ENCODE measurements at regions not wholly inside any gene's neighbourhood (a gene's known extent, or its start where the extent isn't known, plus 50 kb on each side); places are given as distances from the start of the nearest gene placed in this dataset.
"Not testable (repeated sequence)": the region's sequence is repeated elsewhere in the genome, so short reads cannot be mapped to it uniquely, and the experiment has no call there.

DNA sequence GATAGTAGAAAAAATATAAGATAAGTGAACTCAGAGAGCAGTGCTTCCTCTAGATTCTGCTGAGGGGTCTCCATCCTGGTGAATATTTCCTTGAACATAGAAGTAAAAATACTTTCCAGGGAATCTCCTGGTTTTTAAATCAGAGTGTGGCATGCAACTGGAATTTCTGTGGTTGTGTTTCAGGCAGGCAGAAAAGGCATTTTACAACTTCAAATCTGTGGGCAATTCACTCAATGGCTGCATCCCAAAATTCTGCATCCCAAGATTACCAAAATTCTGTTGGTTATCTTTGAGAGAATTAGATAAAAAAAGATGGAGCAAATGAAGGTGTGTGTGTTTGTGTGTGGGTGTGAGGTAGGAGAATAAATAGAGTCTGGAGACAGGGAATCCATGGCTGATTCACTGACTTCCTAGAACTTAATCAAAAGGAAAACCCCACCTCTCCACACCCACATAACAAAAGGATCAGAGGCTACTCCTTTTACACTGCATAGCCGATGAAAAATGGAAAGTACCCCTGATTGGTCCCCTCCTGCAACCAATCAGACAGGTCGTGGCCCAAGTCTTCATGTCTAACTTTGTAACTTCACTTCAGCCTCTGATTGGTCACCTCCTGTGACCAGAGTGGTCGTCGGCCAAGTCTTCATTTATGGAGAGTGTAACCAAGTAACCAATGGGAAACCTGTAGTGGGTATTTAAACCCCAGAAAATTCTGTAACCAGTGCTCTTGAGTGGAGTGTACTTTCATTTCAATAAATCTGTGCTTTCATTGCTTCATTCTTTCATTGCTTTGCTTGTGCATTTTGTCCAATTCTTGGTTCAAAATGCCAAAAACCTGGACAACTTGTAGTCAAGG, 112.8 kb downstream of the DLEU7 start:
- DNase-seq: no peak

DNA sequence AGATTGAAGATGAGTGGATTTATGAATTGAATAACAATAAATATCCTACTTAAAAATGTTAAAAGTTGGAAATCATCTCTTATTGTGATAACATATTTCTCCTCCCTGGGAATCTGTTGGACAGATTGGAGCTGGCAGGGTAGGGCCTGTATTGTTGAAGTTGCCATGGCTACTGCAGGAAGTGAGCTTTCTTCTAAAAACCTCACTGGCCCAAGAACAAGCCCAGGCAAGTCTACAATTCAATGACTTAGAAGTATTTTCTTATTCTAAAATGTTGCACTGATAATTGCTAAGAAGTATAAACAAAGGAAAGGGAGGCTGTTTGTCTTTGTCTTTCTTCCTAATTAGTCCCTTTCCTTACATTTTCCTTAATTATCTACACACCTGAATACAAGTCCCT, 112.1 kb downstream of the DLEU7 start:
- DNase-seq: no peak

DNA sequence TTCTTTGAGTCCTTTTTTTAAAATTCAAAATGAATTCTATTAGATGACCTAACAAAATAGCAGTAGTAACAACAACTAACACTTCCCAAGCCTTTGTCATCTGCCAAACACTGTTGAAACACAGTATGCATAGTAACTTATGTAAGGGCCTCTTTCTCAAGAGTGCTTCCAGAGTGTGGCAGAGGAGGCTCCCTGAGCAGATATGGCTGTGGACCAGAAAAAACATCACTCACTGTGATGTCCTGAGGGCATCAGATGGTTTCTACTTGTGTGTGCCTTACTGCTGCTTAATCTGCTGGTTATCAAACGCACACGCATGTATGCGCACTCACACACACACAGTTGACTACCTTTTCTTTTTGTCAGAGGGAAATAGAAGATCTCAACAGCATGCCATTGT, 110.8 kb downstream of the DLEU7 start:
- DNase-seq: no peak

DNA sequence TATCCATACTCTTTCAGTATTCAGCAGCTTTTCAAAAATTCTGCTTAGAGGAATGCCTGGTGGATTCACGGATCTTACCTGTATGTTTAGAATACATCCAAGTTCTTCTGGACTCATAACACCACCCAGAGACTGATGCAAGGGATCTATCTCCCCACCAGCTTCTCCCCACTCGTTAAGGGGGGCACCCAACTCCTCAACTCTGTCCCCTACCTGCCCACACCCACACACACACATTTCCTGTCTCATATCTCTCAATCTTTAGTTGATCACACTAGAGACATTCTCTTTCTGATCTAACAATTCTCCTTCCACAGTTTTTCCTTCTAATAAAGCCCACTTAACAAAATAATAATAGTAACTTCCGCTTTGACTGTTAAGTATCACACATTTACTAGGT, 110.1 kb downstream of the DLEU7 start:
- DNase-seq: no peak

DNA sequence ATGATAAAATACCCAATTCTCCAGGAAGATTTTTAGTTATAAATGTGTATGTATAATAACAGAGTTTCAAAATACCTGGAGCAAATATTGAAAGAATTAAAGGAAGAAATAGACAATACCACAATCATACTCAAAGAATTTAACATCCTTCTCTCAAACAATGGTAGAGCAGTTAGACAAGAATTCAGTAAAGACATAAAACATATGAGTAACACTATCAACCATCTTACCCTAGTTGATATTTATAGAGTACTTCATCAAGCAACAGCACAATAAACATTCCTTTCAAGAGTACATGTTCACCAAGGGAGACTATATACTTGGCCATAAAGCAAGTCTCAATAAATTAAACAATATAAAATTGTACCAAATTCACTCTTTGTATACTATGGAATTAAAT, 108.4 kb downstream of the DLEU7 start:
- no peak for DNase-seq

DNA sequence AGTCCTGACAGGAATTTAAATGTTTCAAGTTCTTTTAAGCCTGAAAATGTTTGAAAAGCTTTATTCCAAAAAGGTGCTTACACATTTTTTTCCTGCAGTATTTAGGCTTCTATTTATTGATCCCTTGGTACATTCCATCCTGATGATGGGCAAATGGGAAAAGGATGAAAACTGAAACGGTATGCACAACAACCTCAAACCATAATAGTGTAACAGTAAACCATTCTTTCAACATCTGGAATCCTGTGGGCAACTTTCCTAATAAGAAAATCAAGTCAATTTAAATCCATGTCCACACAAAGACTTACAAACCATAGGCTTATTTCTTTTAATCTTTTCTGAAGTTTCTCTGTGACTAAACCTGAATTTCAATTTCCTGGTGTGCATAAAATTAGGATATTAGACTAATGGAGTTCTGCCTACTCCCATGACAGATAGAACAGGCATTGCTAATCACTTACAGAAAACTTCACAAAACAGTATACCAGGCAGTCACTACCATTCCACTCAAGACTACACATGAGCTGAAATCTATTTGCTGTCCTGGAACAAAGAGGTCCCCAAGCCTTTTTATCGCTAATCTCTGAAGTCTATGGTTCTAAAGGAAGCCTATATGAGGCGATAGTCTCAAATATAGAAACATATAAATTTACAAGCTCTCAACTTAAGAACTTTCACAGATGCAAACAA, 103.3 kb downstream of the DLEU7 start:
- no peak for DNase-seq

DNA sequence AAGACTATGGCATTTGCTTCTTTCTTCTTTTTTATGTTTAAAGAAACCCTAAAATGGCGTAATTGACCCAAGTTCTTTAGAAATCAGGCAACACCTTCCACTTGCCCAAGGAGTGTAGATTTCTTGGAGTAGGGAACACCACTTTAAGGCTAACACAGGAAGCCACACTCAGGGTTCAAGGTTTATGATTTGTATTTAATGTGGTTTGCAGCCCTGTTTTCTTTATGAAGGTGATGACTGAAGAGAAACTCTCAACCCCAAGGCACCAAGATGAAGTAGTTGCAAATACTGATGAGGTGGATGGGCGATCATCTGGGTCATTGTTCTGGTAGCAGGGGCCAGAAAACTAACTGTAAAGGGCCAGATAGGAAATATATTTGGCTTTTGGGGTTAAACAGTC, 101.1 kb downstream of the DLEU7 start:
- DNase-seq: no peak

DNA sequence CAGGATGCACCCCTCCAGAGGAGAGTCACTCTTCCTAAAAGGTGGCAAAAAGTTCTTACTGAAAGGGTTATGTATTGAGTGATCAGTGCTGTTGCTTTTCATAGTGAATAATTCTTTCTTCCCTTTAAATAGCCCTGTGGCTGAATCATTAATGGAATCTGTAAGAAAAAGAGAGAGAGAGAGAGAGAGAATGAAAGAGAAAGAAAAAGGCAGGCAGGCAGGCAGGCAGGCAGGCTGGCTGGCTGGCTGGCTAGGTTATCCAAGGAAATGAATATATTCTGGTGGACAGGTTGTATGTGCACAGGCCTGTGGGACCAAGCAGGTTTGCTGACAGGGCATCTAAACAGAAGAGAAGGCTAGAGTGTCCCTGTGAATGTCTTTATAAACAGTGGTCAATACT, 100.5 kb downstream of the DLEU7 start:
- no peak for DNase-seq

DNA sequence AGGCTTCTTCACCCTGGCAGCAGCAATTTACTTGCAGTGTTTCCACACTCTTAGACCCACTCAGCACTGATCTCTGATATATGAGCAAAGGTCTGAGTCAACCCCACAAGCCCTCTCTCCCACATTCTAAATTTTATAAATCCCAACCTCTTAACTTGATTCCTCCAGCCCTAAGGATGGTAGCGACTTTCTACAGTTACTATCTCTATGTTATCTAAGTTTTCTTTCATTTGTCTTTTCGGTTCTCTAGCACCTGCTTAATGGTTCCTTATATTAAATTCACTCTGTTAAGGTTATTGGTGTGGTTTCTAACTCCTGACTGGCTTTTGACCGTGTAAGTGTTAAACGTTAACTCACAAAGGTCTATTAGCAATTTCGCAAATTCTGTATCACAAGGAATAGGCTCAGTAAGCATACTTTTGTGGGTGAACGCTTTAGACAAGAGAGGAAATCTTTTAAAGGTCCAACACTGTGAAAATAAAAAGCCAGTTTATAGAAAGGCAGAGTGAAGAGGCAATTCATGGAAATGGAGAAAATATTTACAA, 99.3 kb downstream of the DLEU7 start:
- DNase-seq: no peak

DNA sequence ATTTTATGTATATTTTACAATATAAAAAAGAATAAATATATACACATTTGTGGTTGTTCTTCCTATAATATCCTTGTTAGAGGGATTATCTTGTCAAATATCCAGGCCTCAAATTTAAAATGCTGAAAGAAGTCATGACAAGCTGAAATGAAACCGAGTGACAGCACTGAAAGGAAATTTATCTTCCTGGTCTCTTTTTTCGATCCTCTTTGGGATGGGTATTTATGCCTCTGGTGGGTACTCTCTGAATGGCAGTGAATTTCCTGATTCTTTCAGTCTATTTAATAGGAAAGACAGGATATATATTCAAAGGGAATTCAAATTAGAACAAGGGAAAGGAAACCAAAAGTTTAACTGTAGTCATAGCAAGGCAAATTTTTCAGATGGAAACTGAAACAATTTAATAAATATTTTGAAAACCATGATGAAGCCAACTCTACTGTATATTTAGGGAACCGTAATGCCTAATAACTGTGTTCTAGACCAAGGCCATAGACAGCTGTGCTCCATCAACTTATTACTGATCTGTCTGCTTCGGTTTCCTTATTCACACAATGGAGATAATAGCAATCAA, 97.9 kb downstream of the DLEU7 start:
- DNase-seq: no peak

DNA sequence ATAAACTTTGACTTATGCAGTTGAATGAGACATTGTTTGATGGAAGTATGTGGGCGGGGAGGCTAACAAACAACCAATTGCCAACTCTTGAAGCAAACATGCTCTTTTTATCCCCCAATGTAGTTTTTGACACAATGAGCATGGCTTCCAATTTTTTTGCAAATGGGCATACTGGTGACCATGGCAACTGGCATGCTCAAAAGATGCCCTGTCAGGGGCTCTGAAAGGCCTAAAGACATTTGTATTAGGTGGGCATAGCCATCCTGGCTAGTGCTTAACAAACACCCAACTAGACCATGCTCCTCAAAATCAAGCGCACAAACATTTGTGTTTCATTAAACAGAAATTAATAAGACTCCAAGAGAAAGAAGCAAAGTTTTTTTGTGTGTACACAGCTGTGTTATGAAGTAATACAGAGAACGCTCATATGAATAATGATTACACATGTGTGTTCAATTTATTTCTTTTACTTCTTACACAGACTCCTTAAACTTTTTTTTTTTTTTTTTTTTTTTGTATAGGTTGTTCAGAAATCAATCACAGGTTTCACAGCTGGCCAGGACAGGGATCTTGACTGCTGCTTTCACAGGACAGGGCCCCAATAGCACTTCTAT, 95.6 kb downstream of the DLEU7 start:
- DNase-seq: no peak

DNA sequence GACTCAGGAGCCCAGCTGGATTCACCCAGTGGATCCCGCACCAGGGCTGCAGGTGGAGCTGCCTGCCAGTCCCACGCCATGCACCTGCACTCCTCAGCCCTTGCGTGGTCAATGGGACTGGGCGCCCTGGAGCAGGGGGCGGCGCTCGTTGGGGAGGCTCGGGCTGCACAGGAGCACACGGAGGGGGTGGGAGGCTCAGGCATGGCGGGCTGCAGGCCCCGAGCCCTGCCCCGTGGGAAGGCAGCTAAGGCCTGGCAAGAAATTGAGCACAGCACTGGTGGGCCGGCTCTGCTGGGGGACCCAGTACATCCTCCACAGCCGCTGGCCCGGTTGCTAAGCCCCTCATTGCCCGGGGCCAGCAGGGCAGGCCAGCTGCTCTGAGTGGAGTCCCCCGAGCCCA, 90.3 kb downstream of the DLEU7 start:
- DNase-seq: not testable (repeated sequence)

DNA sequence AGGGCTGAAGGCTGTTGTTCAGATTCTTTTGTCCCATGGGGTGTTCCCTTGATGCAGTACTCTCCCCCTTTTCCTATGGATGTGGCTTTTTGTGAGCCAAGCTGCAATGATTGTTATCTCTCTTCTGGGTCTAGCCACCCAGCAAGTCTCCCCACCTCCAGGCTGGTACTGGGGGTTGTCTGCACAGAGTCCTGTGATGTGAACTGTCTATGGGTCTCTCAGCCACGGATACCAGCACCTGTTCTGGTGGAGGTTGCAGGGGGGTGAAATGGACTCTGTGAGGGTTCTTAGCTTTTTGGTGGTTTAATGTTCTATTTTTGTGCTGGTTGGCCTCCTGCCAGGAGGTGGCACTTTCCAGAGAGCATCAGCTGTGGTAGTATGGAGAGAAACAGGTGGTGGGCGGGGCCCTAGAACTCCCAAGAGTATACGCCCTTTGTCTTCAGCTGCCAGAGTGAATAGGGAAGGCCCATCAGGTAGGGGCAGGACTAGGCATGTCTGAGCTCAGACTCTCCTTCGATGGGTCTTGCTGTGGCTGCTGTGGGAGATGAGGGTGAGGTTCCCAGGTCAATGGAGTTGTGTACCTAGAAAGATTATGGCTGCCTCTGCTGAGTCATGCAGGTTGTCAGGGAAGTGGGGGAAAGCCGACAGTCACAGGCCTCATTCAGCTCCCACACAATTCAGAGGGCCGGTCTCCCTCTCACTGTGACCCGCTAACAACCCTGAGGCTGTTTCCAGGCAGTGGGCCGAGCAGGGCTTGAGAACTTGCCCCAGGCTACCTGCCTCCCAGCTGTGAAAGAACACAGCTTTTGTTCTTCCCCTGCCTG, 87.4 kb downstream of the DLEU7 start:
- not testable (repeated sequence) for DNase-seq

DNA sequence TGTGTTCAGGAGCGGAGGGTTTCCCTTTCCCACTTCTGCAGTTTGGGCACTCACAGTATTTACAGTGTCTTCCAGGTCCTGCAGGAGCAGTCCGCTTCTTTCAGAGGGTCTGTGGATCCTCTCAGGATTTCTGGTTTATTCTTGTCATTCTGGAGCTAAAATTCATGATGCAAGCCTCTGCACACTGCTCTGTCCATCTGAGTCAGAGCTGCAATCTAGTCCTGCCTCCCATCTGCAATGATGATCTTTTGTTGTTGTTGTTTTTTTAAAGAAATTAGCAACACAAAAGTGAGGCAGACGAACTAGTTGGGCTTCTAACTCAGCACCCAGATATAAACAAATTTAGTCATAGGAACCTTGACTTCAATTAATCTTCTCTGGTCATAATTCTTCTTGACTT, 86.5 kb downstream of the DLEU7 start:
- DNase-seq: no peak

DNA sequence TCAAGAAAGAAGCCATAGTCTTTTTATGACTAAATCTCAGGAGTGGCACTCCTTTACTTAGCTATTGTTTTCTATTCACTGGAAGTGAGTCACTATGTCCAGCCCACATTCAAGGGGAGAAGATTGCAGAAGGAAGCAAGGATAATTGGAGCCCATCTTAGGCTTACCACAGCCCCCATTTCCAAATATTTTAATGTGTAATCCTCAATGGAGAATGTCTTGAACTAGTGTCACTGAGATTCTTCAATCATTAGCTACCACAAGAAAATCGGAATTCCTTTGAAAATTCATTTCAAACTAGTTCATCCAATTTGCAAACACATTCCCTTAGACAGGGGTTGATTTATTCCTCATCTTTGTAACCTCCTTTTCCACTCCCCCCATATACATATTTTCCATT, 84.7 kb downstream of the DLEU7 start:
- DNase-seq: no peak

DNA sequence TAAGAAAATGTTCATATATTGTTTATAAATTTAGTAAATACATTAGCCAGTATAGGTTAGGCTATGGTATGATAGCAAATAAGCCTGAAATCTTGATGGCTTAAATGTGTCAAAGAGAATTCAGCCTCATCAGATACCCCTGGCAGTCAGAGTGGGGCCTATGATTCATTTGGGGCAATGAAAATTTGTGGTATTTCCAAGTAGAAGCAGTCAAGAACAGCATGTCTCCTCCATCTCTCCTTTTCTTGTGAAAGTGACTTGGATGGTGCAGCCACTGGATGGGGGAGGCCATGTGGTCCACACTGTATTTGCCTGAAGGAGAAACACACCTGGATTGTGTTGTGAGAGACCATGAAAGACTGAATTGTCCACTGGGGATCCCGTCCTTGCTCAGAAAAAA, 82.7 kb downstream of the DLEU7 start:
- no peak for DNase-seq

DNA sequence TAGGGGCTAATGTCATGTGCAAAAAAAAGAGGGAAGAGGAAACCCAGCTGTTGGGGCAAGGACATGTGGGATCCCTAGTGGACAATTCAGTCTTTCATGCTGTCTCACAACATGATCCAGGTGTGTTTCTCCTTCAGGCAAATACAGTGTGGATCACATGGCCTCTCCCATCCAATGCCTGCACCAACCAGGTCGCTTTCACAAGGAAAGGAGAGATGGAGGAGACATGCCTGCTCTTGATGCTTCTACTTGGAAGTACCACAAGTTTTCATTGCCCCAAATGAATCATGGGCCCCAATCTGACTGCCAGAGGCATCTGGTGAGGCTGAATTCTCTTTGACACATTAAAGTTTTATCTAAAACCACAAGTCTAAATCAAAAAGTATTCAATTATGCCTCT, 82.1 kb downstream of the DLEU7 start:
- DNase-seq: no peak

DNA sequence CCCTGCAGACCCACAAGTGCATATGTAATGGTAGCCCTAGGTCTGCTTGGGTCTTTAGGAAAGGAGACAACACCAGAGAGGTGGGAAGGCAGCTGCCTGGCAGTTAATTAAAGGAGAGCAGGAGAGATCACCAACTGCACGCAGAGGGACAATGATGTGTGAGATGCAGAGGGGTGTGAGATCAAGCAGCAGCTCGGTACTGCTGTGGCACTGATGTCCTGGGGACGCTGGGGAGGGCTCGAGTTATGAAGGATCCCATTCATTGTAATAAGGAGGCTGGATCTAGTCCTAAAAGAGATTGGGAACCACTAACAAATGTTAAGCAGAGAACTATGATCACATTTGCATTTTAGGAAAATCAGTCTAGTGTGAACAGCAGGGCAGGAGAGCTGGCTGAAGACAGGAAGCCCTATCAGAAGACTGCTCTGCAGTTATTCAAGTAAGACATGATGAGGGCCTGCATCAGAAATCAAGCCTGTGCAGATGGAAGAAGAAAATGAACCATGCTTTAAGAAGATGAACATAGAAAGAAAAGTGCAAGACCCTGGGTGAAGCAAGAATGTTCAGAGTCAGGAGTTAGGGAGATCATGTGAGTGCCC, 80.4 kb downstream of the DLEU7 start:
- DNase-seq: no peak

DNA sequence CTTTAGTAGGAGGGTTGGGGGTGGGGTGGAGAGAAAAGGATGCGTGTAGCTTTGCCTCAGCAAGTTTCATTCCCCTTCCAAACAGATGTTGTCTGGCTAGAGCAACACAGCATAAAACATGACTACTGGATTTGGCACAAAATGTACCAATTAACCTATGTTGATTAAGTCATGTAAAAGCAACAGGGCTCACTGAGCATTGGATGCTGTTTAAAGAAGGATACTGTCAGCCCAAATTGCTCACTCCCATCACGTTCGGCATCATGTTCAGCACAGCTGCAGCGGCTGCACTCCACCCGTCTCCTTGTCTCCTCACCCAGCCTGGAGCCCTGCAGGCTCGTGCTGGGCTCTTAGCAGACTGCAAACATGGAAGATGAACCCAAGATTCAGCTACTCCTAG, 77.5 kb downstream of the DLEU7 start:
- no peak for DNase-seq

DNA sequence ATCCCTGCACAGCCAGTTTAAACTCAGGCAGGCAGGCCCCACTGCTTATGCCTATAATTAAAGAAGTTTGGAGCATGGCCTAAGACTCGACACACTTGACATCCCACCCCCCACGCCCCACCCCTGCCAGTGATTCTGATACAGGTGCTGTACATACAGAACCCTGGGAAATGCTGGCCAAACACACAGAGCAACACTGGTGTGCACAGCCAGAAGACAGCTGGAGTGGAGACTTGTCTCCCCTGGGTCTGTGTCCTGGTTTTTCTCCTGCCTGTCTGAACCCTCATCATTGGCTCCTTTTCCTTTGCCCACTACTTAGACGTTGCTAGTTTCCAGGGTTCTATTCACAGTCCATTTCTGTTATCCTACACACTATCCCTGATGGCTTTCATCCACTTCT, 76.8 kb downstream of the DLEU7 start:
- DNase-seq: no peak

DNA sequence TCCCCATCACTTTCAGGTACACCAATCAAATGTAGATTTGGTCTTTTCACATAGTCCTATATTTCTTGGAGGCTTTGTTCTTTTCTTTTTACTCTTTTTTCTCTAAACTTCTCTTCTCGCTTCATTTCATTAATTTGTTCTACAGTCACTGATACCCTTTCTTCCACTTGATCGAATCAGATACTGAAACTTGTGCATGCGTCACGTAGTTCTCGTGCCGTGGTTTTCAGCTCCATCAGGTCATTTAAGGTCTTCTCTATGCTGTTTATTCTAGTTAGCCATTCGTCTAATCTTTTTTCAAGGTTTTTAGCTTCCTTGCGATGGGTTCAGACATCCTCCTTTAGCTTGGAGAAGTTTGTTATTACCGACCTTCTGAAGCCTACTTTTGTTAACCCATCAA, 70.6 kb downstream of the DLEU7 start:
- DNase-seq: not testable (repeated sequence)
